Occipital lobe (tissue), 1 donor: ENCODE measurements at regions not wholly inside any gene's neighbourhood (a gene's known extent, or its start where the extent isn't known, plus 50 kb on each side); places are given as distances from the start of the nearest gene placed in this dataset.
"Not testable (repeated sequence)": the region's sequence is repeated elsewhere in the genome, so short reads cannot be mapped to it uniquely, and the experiment has no call there.

Source experiments
- DNase-seq: peaks from one replicate; lab custom pipeline; 2025; lab: John Stamatoyannopoulos, UW

- no peak for DNase-seq
Observed at GRCh38 chr5:89308606-89309040, 425.6 kb upstream of the MEF2C start.

GRCh38 chr5:89307972-89308371 lies 425.0 kb upstream of the MEF2C start:
- no peak for DNase-seq

GRCh38 chr5:89307141-89307540 lies 424.2 kb upstream of the MEF2C start:
- not testable (repeated sequence) for DNase-seq

GRCh38 chr5:89303033-89303480 lies 420.1 kb upstream of the MEF2C start:
- DNase-seq = no peak

GRCh38 chr5:89302102-89302891 lies 419.3 kb upstream of the MEF2C start:
- no peak for DNase-seq

GRCh38 chr5:89301321-89302025 lies 418.5 kb upstream of the MEF2C start:
- no peak for DNase-seq

GRCh38 chr5:89300426-89300970 lies 417.5 kb upstream of the MEF2C start:
- no peak for DNase-seq

GRCh38 chr5:89299998-89300397 lies 417.0 kb upstream of the MEF2C start:
- DNase-seq = no peak

- DNase-seq = no peak
Observed at GRCh38 chr5:89297066-89297465, 414.1 kb upstream of the MEF2C start.

- no peak for DNase-seq
Observed at GRCh38 chr5:89293810-89294209, 410.8 kb upstream of the MEF2C start.

GRCh38 chr5:89292487-89292886 lies 409.5 kb upstream of the MEF2C start:
- no peak for DNase-seq

GRCh38 chr5:89289604-89290003 lies 406.6 kb upstream of the MEF2C start:
- DNase-seq = no peak

GRCh38 chr5:89287964-89288363 lies 405.0 kb upstream of the MEF2C start:
- DNase-seq = no peak

- DNase-seq = no peak
Observed at GRCh38 chr5:89286320-89286719, 403.3 kb upstream of the MEF2C start.

GRCh38 chr5:89283728-89284493 lies 400.9 kb upstream of the MEF2C start:
- no peak for DNase-seq

GRCh38 chr5:89282554-89283510 lies 399.8 kb upstream of the MEF2C start:
- no peak for DNase-seq

- no peak for DNase-seq
Observed at GRCh38 chr5:89281766-89282553, 399.0 kb upstream of the MEF2C start.

- DNase-seq = no peak
Observed at GRCh38 chr5:89281211-89281610, 398.2 kb upstream of the MEF2C start.

- DNase-seq = no peak
Observed at GRCh38 chr5:89280103-89281037, 397.4 kb upstream of the MEF2C start.
